HAP-1 (cell line): ENCODE measurements at regions not wholly inside any gene's neighbourhood (a gene's known extent, or its start where the extent isn't known, plus 50 kb on each side); places are given as distances from the start of the nearest gene placed in this dataset.

Source experiments
- DNase-seq, 2 experiments: peaks; one replicate each; pipeline ENCODE4 v3.0.0-alpha.2; 2016 to 2020; ENCODE audit warnings: low spot score in 2 of 2
- H3K27me3 ChIP-seq: fragments of 250-450 bp; sonication (Bioruptor Pico); 2 replicates; pipeline ENCODE4 v1.5.1; 2020; ENCODE audit warnings: low read depth, mild to moderate bottlenecking, moderate library complexity
- H3K36me3 ChIP-seq: fragments of 250-450 bp; sonication (Bioruptor Pico); replicated peaks from 2 replicates; pipeline ENCODE4 v1.5.1; 2020; ENCODE audit warnings: mild to moderate bottlenecking
- H3K4me1 ChIP-seq: fragments of 250-450 bp; sonication (Bioruptor Pico); 2 replicates; pipeline ENCODE4 v1.5.1; 2020; ENCODE audit warnings: mild to moderate bottlenecking
- H3K4me3 ChIP-seq: fragments of 250-450 bp; sonication (Bioruptor Pico); 2 replicates; pipeline ENCODE4 v1.5.1; 2020; ENCODE audit warnings: mild to moderate bottlenecking, moderate library complexity
- H3K9me3 ChIP-seq: fragments of 250-450 bp; sonication (Bioruptor Pico); 2 replicates; pipeline ENCODE4 v1.5.1; 2020; ENCODE audit warnings: mild to moderate bottlenecking, moderate library complexity
- in situ Hi-C: fragments of 300-500 bp; cut with MboI; formaldehyde crosslinking; loops from 3 replicates; pipeline ENCODE4 v1.14.3; 2020; ENCODE audit warnings: low sequenced_read_pairs, inconsistent platforms, mixed read lengths

DNA sequence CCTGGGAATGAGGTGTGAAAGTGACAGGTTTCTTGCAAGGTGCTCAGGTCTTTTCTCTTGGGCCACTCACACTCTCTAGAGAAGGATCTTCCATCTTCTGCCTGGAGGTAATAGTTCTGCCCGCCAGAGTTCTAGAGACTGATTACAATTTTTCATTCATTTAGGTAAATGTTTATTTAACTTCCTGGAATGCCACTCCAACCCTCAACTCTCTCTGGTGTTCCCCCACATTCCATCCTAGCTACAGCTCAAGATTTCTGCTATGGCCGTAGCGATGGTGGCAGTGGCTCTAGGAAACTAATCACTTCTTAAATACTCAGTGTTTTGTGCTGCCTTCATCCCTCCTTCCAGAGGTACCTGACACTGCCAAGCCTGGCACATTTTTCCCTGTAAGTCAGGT, 174.6 kb downstream of the WDR11 start:
- H3K4me3 ChIP-seq, result no peak overlapping the region
- in situ Hi-C loops, result no loop called here
- no peaks in the 10 kb centered on the region for H3K27me3 ChIP-seq
- H3K36me3 ChIP-seq, result no peaks in the 10 kb centered on the region
- H3K4me1 ChIP-seq, result no peaks in the 10 kb centered on the region; the same call in 1 of the 2 replicates
- no peaks in the 10 kb centered on the region for H3K9me3 ChIP-seq
- no peak for DNase-seq

DNA sequence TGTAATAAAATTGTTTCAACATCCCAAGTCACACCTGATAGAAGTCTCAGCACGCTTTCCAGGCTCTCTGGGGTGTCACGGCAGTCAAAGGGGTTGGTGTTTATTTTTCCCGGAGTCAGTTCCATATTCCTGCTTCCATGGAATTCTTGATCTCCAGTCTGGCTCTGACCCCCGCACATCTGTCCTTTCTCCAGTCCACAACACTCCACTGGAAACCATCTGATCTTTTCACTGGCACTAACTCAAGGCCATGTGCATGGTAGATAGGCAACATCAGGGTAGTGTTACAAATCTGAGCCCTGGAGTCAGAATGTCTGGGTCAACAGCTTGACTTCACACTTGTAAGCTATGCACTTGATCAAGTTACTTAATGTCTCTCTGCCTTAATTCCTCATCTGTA, 176.2 kb downstream of the WDR11 start:
- Histone ChIP-seq H3K4me1 (no peaks in the 10 kb centered on the region; the same call in 1 of the 2 replicates), H3K4me3 (no peak overlapping the region), H3K36me3 (no peaks in the 10 kb centered on the region), H3K9me3 (no peaks in the 10 kb centered on the region), H3K27me3 (no peaks in the 10 kb centered on the region)
- in situ Hi-C loops, result no loop called here
- no peak for DNase-seq

DNA sequence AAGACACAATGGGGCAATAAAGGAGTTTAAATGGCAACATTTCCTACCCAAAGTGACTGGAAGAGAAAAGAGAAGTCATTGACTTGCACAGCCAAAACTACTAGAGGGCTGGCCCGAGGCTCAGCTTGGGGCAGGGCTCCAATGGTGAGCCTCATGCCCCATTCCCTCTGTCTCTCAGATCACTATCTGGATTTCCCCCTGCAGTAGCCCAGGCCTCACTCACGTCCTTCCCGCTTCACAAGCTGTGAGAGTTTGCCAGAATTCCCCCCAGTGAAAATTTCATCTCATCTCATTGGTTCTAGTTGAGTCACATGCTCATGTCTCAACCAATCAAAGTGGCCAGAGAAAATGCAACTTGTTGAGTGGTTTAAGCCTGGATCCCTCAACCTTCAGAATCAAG, 181.3 kb downstream of the WDR11 start:
- Histone ChIP-seq H3K4me3 (no peak overlapping the region), H3K36me3 (no peaks in the 10 kb centered on the region), H3K4me1 (peaks cover 11% of the 10 kb centered on the region), H3K9me3 (no peaks in the 10 kb centered on the region), H3K27me3 (no peaks in the 10 kb centered on the region)
- in situ Hi-C loops, result no loop called here
- DNase-seq, result no peak

DNA sequence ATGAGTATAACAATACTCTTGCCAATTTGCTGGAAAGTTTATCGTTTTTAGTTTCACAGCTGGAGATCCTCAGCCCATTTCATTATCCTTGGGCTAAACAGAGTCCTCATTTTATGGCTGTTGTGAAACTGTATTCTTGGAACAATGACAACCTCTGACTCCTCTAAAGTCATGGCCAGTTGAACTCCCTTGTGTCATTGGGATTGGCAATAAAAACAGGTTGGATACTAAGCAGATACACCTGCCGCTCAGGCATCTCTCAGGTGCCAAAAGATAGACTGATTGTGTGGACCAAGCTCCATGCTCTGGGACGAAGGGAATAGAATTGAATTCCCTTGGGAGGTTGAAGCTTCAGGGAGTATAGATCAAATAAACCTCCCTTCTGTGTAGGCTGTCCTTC, 182.2 kb downstream of the WDR11 start:
- in situ Hi-C loops, result no loop called here
- no peaks in the 10 kb centered on the region for H3K27me3 ChIP-seq

DNA sequence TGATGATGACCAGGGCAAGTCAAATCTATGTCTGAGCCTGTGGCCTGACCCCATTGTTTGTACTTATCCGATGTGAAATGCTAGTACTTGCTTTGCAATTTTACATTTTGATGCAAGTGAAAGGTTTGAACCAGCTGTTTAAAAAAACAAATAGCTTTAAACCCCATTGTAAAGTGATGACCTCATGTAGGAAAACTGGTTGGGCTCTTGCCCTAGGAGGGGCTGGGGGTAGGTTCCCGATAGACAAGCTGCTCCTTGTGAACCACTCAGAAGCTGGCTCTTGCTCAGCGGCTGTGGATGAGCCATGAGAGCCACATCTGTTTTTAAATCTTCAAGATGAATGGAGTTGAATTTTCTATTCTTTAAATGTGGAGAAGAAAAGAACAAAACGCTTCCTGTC, 185.3 kb downstream of the WDR11 start:
- no peaks in the 10 kb centered on the region for H3K9me3 ChIP-seq
- no peak overlapping the region for H3K4me3 ChIP-seq
- H3K4me1 ChIP-seq, result peaks cover 11% of the 10 kb centered on the region
- in situ Hi-C loops, result no loop called here
- H3K36me3 ChIP-seq, result no peaks in the 10 kb centered on the region
- no peaks in the 10 kb centered on the region for H3K27me3 ChIP-seq
- DNase-seq, result peak; percentile 49 to 67

More for the DNA sequence above, 182.2 kb downstream of the WDR11 start:
- Histone ChIP-seq H3K4me1 (peaks cover 11% of the 10 kb centered on the region), H3K4me3 (no peak overlapping the region), H3K36me3 (no peaks in the 10 kb centered on the region), H3K9me3 (no peaks in the 10 kb centered on the region)
- DNase-seq, result no peak

DNA sequence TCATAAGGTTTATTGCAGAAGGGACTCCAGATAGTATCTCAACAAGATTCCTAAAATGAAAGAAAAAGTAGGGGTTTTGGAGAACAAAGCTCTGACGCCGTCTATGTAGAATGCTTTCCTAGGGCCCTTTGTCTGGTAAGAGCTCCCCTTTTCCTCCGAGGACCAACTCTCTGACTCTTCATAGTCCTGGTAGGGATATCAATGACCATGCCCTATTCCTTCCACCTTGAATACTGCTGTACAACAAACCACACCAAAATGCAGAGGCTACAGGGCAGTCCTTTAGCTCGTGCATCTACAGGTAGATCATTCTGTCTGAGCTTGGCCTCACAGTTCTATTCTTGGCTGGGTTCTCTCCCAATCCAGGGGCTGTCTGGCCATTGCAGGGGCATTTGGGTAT, 190.3 kb downstream of the WDR11 start:
- DNase-seq, result no peak
- Histone ChIP-seq H3K4me1 (peaks cover 5% of the 10 kb centered on the region; the same call in 1 of the 2 replicates), H3K27me3 (no peaks in the 10 kb centered on the region), H3K4me3 (no peak overlapping the region), H3K9me3 (no peaks in the 10 kb centered on the region), H3K36me3 (no peaks in the 10 kb centered on the region)
- in situ Hi-C loops, result no loop called here

DNA sequence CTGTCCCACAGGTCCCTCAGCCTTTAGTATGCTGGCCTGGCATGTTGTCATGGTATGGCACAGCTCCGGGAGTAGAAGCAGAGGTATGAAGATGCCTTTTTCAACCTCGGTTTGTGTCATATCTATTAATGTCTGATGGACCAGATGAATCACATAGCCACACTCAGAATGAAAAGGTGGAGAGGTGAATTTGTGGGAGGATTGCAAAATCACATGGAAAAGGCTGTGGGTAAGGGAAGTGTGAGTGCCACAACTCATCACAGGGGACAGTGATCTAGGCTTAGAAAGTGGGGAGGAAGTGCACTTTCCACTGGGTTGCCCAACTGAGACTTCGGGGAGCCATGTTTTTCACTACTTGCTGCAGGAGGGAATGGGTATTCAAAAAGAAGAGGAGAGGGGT, 190.7 kb downstream of the WDR11 start:
- H3K36me3 ChIP-seq, result no peaks in the 10 kb centered on the region
- no peaks in the 10 kb centered on the region for H3K9me3 ChIP-seq
- in situ Hi-C loops, result no loop called here
- no peak overlapping the region for H3K4me3 ChIP-seq
- no peak for DNase-seq
- H3K27me3 ChIP-seq, result no peaks in the 10 kb centered on the region
- H3K4me1 ChIP-seq, result peaks cover 2% of the 10 kb centered on the region; the same call in 1 of the 2 replicates

DNA sequence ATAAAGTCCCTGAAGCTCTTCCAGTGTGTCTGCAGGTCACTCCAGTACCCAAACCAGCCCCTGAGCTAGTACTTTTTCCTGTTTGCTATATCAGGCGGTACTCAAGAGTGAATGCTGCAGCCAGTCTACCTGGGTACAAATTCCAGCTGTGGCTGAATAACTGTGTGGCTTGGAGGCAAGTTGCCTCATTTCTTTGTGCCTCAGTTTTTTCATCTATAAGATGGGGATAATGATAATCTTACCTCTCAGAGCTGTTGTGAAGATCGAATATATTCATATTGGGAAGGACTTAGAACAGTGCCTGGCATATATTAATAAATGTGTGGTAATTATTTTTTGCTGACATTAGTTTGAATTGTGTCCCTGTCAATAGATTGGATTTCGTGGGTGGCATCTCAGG, 191.2 kb downstream of the WDR11 start:
- DNase-seq, result no peak
- H3K4me1 ChIP-seq, result no peaks in the 10 kb centered on the region
- H3K27me3 ChIP-seq, result no peaks in the 10 kb centered on the region
- H3K9me3 ChIP-seq, result no peaks in the 10 kb centered on the region
- no peaks in the 10 kb centered on the region for H3K36me3 ChIP-seq
- in situ Hi-C loops, result no loop called here
- H3K4me3 ChIP-seq, result no peak overlapping the region

DNA sequence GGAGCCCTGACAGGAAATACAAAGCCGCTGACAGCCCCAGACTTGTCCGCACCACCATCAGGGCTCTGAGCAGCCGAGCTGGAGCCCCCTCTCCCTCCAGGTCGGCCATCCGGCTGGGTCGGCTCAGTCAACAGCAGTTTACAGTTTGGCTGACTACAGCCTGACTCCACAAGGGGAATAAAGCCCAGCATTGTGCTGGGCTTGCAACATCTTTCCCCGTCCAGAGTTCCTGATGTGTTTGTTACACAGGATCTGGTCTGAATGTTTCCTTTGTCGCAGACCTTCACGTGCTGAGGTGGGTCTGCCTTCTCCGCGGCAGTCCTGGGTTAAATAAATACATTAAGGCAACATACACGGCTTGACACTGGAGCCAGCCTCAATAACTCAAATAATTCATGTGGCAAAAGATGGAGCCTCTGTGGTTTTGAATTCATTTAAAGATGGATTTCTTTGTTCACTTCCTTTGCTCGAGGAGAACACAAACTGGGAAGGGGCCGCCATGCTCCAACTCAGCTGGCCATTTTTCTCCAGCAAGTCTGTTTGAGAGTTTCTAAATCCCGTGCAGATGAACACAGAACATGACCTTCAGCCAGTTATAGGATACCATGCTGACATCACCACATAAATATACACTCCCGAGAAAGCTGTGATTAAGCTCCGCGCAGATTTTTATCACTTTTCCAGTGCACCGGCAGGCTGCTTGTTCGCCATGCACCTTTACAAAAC, 192.1 kb downstream of the WDR11 start:
- Histone ChIP-seq H3K27me3 (no peaks in the 10 kb centered on the region), H3K4me3 (no peak overlapping the region), H3K36me3 (no peaks in the 10 kb centered on the region), H3K9me3 (no peaks in the 10 kb centered on the region; the same call in 1 of the 2 replicates), H3K4me1 (no peaks in the 10 kb centered on the region)
- DNase-seq, result no peak
- in situ Hi-C loops, result no loop called here

DNA sequence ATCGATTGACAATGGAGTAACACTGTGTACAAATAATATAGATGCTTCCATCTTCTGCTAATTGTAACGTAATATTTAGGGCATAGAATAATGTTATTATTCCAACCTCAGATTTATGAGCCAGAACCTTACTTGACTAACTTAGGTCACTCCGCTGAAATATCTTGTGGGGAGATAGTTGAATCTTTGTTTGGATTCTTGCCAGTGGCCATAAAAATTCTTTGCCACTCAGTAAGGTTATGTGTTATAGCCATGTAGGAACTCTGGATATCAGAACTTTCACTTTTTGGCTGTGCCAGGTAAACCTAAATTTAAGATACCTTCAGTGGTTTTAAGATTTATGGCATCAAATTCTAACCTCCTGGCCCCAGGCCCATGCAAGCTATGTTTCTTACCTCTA, 197.6 kb downstream of the WDR11 start:
- in situ Hi-C loops, result no loop called here
- DNase-seq, result no peak
- no peaks in the 10 kb centered on the region for H3K36me3 ChIP-seq
- H3K4me3 ChIP-seq, result no peak overlapping the region
- H3K9me3 ChIP-seq, result no peaks in the 10 kb centered on the region; the same call in 1 of the 2 replicates
- no peaks in the 10 kb centered on the region for H3K4me1 ChIP-seq
- no peaks in the 10 kb centered on the region for H3K27me3 ChIP-seq

DNA sequence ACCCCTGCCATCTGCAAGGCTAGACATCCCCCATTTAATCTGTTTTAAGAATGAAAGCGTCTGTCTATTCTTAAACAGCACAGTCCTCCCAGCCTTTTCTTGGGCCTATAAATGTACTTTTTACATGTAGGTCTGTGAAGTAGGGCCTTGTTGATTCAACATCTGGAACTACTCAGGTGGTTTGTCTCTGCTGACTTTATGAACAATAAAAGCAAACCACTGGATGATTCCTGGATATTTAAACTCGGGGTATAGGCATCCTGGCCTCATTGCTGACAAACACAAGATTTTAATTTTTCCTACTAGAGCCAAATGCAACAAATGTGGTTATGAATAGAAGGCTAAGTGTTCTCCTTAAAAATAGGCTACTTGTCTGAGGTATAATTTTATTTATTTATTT, 198.3 kb downstream of the WDR11 start:
- Histone ChIP-seq H3K4me1 (no peaks in the 10 kb centered on the region), H3K4me3 (no peak overlapping the region), H3K36me3 (no peaks in the 10 kb centered on the region), H3K27me3 (no peaks in the 10 kb centered on the region), H3K9me3 (no peaks in the 10 kb centered on the region; the same call in 1 of the 2 replicates)
- in situ Hi-C loops, result no loop called here
- DNase-seq, result no peak

DNA sequence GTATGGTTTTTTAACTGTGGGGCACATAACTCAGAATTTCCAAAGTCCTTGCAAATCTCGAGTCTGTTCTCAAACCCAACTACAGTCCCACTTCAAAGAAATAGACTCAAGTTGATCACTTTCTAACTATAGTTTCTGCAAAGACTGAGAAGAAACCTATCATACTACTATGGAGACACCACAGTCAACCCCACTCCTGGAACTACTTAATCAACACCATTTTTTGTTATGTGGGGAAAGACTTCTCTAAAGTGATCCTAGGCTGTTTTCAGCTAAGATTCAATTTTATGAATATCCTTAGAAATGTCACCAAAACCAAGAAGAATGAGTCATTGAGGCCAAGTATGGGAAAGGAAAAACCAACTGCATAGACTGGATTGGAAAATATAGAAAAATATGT, 198.8 kb downstream of the WDR11 start:
- Histone ChIP-seq H3K27me3 (no peaks in the 10 kb centered on the region), H3K36me3 (no peaks in the 10 kb centered on the region), H3K4me1 (peaks cover 2% of the 10 kb centered on the region; the same call in 1 of the 2 replicates), H3K9me3 (no peaks in the 10 kb centered on the region; the same call in 1 of the 2 replicates), H3K4me3 (no peak overlapping the region)
- DNase-seq, result no peak
- in situ Hi-C loops, result no loop called here

DNA sequence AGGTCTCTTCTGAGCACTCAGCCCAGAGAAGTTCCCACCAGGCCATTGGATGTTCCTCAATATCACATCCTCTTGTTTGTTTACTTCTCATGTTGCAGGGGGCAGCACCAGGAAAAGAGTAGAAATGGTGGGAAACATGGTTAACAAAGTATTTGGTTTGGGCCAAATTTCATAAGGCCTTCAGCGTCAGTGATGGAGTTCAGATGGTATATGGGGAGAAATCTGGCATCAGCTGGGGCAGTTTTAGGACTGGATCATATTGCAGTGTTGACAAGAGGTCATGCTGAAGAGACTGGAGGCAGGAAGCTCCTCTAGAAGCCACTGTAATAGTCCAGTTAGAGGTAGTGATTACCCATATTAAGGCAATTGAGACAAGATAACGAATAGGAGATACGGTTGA, 200.0 kb downstream of the WDR11 start:
- no peaks in the 10 kb centered on the region for H3K36me3 ChIP-seq
- in situ Hi-C loops, result no loop called here
- no peaks in the 10 kb centered on the region; the same call in 1 of the 2 replicates for H3K9me3 ChIP-seq
- no peak overlapping the region for H3K4me3 ChIP-seq
- H3K27me3 ChIP-seq, result no peaks in the 10 kb centered on the region
- no peak for DNase-seq
- H3K4me1 ChIP-seq, result peaks cover 2% of the 10 kb centered on the region; the same call in 1 of the 2 replicates

DNA sequence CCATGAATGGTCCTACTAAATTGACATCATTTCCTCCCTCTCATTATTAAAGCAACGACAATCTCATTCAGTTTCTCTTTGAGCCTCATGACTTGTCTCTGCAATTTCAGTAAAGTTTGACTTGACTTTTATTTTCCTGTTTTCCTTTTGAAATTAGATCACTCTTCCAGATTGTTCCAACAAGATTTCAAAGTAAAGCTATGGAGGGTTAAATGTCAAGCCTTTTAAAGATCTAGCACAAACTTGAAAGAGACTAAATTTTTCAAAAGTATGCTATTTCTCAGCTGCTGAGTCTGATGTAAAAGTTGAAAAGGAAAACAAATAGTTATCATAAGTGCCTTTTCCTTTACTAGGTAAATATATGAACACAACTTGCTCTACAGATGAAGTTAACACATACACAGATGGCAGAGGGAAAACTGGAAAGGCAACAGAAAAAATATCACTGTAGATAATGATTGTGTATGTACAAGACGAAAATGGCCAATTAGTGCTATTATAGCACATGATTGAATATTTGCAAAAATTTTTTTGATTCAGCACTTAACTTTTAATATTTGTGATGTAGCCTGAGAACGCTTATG, 200.6 kb downstream of the WDR11 start:
- Histone ChIP-seq H3K27me3 (no peaks in the 10 kb centered on the region), H3K4me3 (no peak overlapping the region), H3K4me1 (peaks cover 2% of the 10 kb centered on the region; the same call in 1 of the 2 replicates), H3K36me3 (no peaks in the 10 kb centered on the region), H3K9me3 (no peaks in the 10 kb centered on the region; the same call in 1 of the 2 replicates)
- in situ Hi-C loops, result no loop called here
- no peak for DNase-seq
